GM12892 (cell line): ENCODE measurements at regions not wholly inside any gene's neighbourhood (a gene's known extent, or its start where the extent isn't known, plus 50 kb on each side); places are given as distances from the start of the nearest gene placed in this dataset.

Experiments
- POLR2A ChIP-seq: IDR thresholded peaks from 2 replicates; pipeline ENCODE4 v1.6.1; 2011; ENCODE audit warnings: low read depth, low read length, control low read depth
- POLR2AphosphoS5 ChIP-seq: IDR thresholded peaks from 2 replicates; pipeline ENCODE4 v1.6.1; 2011; ENCODE audit warnings: low read depth, low read length, control low read depth

- TF ChIP-seq POLR2AphosphoS5 (no peak), POLR2A (no peak)
Observed at GRCh38 chr22:48541401-48542098, 1286.1 kb downstream of the BRD1 start.
